ENCODE measurements at regions not wholly inside any gene's neighbourhood (a gene's known extent, or its start where the extent isn't known, plus 50 kb on each side); places are given as distances from the start of the nearest gene placed in this dataset.

DNA sequence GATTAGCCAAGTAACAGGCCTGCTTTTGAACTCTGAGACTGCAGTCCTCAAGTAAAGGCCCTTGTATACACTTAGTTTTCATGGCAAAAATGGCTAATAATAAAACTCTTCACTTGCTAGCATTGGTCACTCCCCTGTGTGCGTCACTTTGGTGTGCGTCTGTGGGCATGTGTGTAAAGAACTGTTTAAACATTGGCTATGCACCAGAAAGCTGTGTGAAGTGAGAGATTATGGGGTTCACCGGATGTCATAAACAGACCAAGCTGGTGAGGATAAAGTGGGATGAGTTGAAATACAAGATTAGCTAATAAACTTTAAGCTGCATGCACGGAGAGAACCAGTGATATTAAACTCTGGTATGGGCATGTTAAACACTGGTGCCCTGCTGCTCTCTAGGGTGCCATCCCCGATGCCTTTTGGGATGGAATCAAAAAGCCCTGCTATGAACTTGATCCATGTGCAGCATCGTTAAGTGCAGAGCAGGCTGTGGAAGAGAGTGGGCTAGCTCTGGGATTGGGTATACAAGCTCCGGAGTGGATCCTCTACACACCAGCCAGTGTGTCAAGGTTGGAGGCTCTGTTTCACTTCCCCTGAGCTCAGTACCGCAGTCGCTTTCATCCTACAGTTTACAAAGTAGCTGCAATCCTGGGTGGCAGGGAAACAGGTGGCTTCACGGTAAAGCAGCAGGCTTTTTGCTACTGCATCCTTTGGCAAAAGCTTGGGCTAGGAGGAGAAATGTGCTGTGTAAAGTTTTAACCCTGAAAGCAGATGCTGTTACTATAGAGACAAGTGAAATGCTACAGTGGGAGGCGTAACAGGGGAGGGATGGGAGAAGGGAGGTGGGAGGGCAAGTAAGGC, 108.3 kb upstream of the SLC4A4 start:
- Histone ChIP-seq H3K4me3 (ENCODE audit: low read depth, low read length) (no peak overlapping the region), H3K27me3 (replicated peaks) (no peaks in the 10 kb centered on the region), H3K36me3 (replicated peaks) (no peaks in the 10 kb centered on the region), H3K27ac (no peak overlapping the region)
- in situ Hi-C loops (cut with HindIII; ENCODE audit: low pct_ligation_motif_present, low sequenced_read_pairs) = loop anchor here (25.0 kb wide), 1 partner anchor 93 kb away; no protein-coding TSS in a partner anchor
- DNase-seq = no peak
- TF ChIP-seq, protein P1, sequence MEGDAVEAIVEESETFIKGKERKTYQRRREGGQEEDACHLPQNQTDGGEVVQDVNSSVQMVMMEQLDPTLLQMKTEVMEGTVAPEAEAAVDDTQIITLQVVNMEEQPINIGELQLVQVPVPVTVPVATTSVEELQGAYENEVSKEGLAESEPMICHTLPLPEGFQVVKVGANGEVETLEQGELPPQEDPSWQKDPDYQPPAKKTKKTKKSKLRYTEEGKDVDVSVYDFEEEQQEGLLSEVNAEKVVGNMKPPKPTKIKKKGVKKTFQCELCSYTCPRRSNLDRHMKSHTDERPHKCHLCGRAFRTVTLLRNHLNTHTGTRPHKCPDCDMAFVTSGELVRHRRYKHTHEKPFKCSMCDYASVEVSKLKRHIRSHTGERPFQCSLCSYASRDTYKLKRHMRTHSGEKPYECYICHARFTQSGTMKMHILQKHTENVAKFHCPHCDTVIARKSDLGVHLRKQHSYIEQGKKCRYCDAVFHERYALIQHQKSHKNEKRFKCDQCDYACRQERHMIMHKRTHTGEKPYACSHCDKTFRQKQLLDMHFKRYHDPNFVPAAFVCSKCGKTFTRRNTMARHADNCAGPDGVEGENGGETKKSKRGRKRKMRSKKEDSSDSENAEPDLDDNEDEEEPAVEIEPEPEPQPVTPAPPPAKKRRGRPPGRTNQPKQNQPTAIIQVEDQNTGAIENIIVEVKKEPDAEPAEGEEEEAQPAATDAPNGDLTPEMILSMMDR (IDR thresholded peaks at IDR 0.05; ENCODE audit: low read depth, low read length, missing control alignments) = no peak

DNA sequence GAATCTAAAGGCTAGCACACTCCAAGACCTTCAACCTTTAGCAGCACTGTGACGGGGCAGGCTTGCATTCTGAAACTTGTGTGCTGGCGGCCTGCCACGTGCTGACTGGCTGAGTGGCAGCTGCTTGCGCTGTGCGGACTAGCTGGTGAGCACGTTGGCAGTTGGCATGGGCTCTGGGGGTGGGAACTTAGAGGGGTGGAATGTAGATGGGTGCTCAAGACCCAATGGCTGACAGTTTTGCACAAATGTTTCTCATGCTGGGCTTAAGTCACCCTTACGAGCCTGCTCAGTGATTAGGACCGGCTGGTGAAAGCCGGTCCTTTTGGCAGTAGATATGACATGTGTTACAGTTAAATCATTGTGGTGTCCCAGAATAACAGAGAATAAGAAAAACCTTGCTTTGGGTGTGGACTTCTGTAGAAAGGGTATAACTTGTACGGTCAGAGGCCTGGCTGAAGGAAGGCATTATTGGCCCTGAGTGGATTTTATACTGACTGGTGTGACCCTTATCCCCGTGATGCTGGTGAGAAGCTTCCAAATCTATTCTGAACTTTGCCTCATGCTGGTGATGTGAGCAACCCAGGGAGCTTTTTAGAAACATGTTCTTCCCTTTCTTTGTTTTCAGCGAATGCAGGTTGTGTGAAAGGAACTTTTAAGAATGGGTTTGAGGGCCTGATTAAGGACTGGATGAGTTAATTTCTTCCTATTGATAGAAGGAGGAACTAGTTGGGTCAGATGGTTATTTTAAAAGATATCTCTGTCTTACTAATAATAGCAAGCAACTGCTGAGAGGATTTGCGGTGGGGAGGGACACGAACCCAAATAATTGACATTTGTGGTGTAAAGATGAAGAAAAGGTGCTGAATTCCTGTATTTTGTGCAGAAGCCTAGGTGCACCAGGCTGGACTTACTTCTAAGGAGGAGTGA, 107.4 kb upstream of the SLC4A4 start:
- Histone ChIP-seq H3K27ac (no peak overlapping the region), H3K27me3 (replicated peaks) (no peaks in the 10 kb centered on the region), H3K36me3 (replicated peaks) (no peaks in the 10 kb centered on the region), H3K4me3 (ENCODE audit: low read depth, low read length) (no peak overlapping the region)
- peak; percentile 33 for DNase-seq
- in situ Hi-C loops (cut with HindIII; ENCODE audit: low pct_ligation_motif_present, low sequenced_read_pairs) = loop anchor here (25.0 kb wide), 1 partner anchor 94 kb away; no protein-coding TSS in a partner anchor
- TF ChIP-seq, protein P1 (IDR thresholded peaks at IDR 0.05; ENCODE audit: low read depth, low read length, missing control alignments) = no peak

DNA sequence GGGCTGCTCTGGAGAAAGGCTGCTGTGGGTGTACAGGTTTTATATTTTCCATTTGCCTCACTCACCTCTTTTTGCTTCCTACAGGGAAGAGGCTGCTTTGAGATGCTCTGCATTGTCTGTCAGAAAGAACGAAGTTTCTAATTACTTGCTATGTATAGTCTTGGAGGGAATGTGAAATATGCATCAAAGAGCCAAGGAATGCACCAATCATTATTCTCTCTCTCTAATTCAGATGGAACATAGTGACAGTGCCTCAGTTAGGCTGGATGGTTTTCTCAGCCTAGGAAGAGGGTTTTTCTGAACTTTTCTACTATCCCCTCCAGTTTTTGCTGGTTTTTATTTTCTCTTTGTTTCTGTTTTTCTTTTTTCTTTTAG, 106.8 kb upstream of the SLC4A4 start:
- H3K4me3 ChIP-seq (ENCODE audit: low read depth, low read length) = no peak overlapping the region
- TF ChIP-seq, protein P1 (IDR thresholded peaks at IDR 0.05; ENCODE audit: low read depth, low read length, missing control alignments) = no peak
- H3K36me3 ChIP-seq (replicated peaks) = no peaks in the 10 kb centered on the region
- H3K27ac ChIP-seq = no peak overlapping the region
- in situ Hi-C loops (cut with HindIII; ENCODE audit: low pct_ligation_motif_present, low sequenced_read_pairs) = loop anchor here (25.0 kb wide), 1 partner anchor 95 kb away; no protein-coding TSS in a partner anchor
- no peak for DNase-seq
- no peaks in the 10 kb centered on the region for H3K27me3 ChIP-seq (replicated peaks)

DNA sequence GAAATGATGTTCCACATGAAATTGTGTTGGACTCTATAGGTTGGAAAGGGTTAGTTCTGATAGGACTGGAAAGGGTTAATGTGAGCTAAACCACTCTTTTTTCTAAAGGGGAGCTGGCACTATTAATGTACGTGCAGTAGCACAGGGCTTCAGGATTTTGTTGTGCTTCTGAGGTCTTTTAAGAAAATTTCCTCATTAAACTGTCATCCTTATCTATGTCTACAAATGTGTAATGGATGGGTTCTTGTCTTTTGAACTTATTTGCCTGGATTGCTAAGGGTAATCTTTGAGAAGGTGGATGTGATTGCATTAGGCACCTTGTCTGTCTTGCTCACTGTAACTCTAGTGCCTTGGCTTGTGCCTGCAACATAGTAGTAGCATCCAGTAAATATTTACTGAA, 106.0 kb upstream of the SLC4A4 start:
- no peak for DNase-seq
- H3K36me3 ChIP-seq (replicated peaks) = no peaks in the 10 kb centered on the region
- no peaks in the 10 kb centered on the region for H3K27me3 ChIP-seq (replicated peaks)
- no peak overlapping the region for H3K27ac ChIP-seq
- TF ChIP-seq, protein P1 (IDR thresholded peaks at IDR 0.05; ENCODE audit: low read depth, low read length, missing control alignments) = no peak
- in situ Hi-C loops (cut with HindIII; ENCODE audit: low pct_ligation_motif_present, low sequenced_read_pairs) = loop anchor here (25.0 kb wide), 1 partner anchor 96 kb away; no protein-coding TSS in a partner anchor
- no peak overlapping the region for H3K4me3 ChIP-seq (ENCODE audit: low read depth, low read length)

DNA sequence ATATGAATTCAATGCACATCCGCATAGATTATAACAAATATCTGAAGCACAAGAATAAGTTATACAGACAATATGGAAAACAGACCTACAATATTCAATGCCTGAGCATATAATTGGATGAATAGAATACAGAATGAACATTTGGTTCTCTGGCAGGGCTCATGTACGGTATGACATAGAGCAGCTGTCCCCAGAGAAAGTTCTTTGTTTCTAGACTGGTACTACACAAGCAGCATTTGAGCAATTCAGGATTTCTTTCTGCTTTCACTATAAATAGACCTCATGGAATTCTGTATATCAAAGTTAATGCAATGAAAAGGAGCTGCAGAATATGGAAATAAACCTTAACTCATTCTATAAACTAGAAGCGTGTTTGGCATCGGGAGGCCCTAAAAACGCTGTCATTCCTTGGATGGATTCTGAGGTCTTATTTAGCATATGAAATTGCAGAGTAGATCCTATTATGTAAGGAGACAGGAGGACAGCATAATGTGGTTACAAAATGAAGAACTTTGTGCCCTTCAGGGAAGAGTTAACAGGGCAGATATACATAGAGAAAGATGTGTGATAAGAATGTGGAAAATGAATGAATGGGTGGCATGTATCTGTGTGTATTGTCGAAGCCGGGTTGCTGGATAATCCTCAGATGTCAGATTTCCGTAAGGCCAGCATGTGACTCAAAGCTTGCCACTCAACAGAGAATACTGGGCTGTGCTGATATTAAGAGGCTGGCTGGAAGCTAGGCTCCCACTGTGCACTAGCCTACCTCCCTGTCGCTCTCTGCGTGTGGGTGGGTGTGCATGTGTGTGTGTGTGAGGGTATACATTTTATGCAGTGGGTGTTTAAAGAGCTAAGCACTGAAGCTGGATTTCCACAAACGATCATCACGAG, 103.3 kb upstream of the SLC4A4 start:
- Histone ChIP-seq H3K4me3 (ENCODE audit: low read depth, low read length) (no peak overlapping the region), H3K36me3 (replicated peaks) (no peaks in the 10 kb centered on the region), H3K27me3 (replicated peaks) (no peaks in the 10 kb centered on the region), H3K27ac (no peak overlapping the region)
- TF ChIP-seq, protein P1 (IDR thresholded peaks at IDR 0.05; ENCODE audit: low read depth, low read length, missing control alignments) = no peak
- no peak for DNase-seq
- in situ Hi-C loops (cut with HindIII; ENCODE audit: low pct_ligation_motif_present, low sequenced_read_pairs) = loop anchor here (25.0 kb wide), 1 partner anchor 98 kb away; no protein-coding TSS in a partner anchor
